Osteoblast (primary cell): ENCODE measurements at regions not wholly inside any gene's neighbourhood (a gene's known extent, or its start where the extent isn't known, plus 50 kb on each side); places are given as distances from the start of the nearest gene placed in this dataset.

Experiments
- DNase-seq: peaks from one replicate; pipeline ENCODE4 v3.0.0; 2011; ENCODE audit warnings: low spot score, mixed read lengths; ENCODE audit not compliant: insufficient read length; ENCODE audit errors: missing footprints
- H2AFZ ChIP-seq: 2 replicates; pipeline ENCODE4 v1.6.0; 2011; ENCODE audit warnings: mild to moderate bottlenecking, low read length
- H3K27ac ChIP-seq: 2 replicates; pipeline ENCODE4 v1.5.1; 2011; ENCODE audit warnings: mild to moderate bottlenecking, low read depth, low read length, moderate library complexity
- H3K27me3 ChIP-seq: 2 replicates; pipeline ENCODE4 v1.6.0; 2012; ENCODE audit warnings: mild to moderate bottlenecking, control low read depth, inconsistent platforms, low read length, moderate library complexity; ENCODE audit not compliant: insufficient read depth
- H3K36me3 ChIP-seq: 2 replicates; pipeline ENCODE4 v1.5.1; 2011; ENCODE audit warnings: mild to moderate bottlenecking, low read length, control low read depth, moderate library complexity; ENCODE audit not compliant: insufficient read depth
- H3K4me1 ChIP-seq: 2 replicates; pipeline ENCODE4 v1.5.1; 2011; ENCODE audit warnings: mild to moderate bottlenecking, low read length, control low read depth, moderate library complexity; ENCODE audit not compliant: insufficient read depth
- H3K4me2 ChIP-seq: 2 replicates; pipeline ENCODE4 v1.6.0; 2011; ENCODE audit warnings: mild to moderate bottlenecking, low read length; ENCODE audit not compliant: insufficient read depth
- H3K4me3 ChIP-seq: fragments of 200-600 bp; sonication (generic); 3 replicates; pipeline ENCODE4 v1.5.1; 2012; ENCODE audit warnings: mild to moderate bottlenecking, low read length, inconsistent platforms; ENCODE audit not compliant: insufficient read depth
- H3K79me2 ChIP-seq: 2 replicates; pipeline ENCODE4 v1.6.0; 2012; ENCODE audit warnings: mild to moderate bottlenecking, low read length, control low read depth, inconsistent platforms; ENCODE audit not compliant: insufficient read depth
- H3K9me3 ChIP-seq: 2 replicates; pipeline ENCODE4 v1.5.1; 2011; ENCODE audit warnings: low read depth, low read length, control low read depth
- H4K20me1 ChIP-seq: 2 replicates; pipeline ENCODE4 v1.6.0; 2012; ENCODE audit warnings: mild to moderate bottlenecking, low read length, control low read depth; ENCODE audit not compliant: insufficient read depth
- CTCF ChIP-seq: IDR thresholded peaks from 2 replicates; pipeline ENCODE4 v1.5.1; 2011; ENCODE audit warnings: mild to moderate bottlenecking, low read depth, low read length, moderate library complexity; ENCODE audit errors: extremely low read depth

GRCh38 chr11:10638316-10638925 is 55.1 kb downstream of the IRAG1 start:
- Histone ChIP-seq H3K27me3 (no peaks in the 10 kb centered on the region), H3K36me3 (no peaks in the 10 kb centered on the region), H3K79me2 (no peaks in the 10 kb centered on the region), H3K4me1 (peaks cover 5% of the 10 kb centered on the region), H2AFZ (no peak overlapping the region), H3K4me3 (no peak overlapping the region), H3K9me3 (no peaks in the 10 kb centered on the region), H4K20me1 (no peaks in the 10 kb centered on the region), H3K4me2 (no peak overlapping the region), H3K27ac (no peak overlapping the region)
- TF ChIP-seq CTCF = no peak
- DNase-seq = no peak

- Histone ChIP-seq H3K27me3 (no peaks in the 10 kb centered on the region), H4K20me1 (no peaks in the 10 kb centered on the region), H3K79me2 (no peaks in the 10 kb centered on the region), H2AFZ (no peak overlapping the region), H3K27ac (no peak overlapping the region), H3K36me3 (no peaks in the 10 kb centered on the region), H3K4me1 (peaks cover 5% of the 10 kb centered on the region), H3K4me2 (no peak overlapping the region), H3K9me3 (no peaks in the 10 kb centered on the region), H3K4me3 (no peak overlapping the region)
- no peak for TF ChIP-seq CTCF
- DNase-seq = no peak
Measured at GRCh38 chr11:10637731-10638151, 55.8 kb downstream of the IRAG1 start.

- H2AFZ ChIP-seq = no peak overlapping the region
- no peak for TF ChIP-seq CTCF
Measured at GRCh38 chr11:10634407-10634806, 59.1 kb downstream of the IRAG1 start.

GRCh38 chr11:10633261-10633660 is 60.3 kb downstream of the IRAG1 start:
- Histone ChIP-seq H4K20me1 (no peaks in the 10 kb centered on the region), H3K4me1 (peaks cover 4% of the 10 kb centered on the region), H3K9me3 (no peaks in the 10 kb centered on the region), H3K36me3 (no peaks in the 10 kb centered on the region), H3K27me3 (no peaks in the 10 kb centered on the region), H3K79me2 (no peaks in the 10 kb centered on the region), H2AFZ (no peak overlapping the region), H3K4me2 (no peak overlapping the region), H3K27ac (no peak overlapping the region), H3K4me3 (no peak overlapping the region)
- no peak for TF ChIP-seq CTCF
- no peak for DNase-seq

More at GRCh38 chr11:10634407-10634806, 59.1 kb downstream of the IRAG1 start:
- Histone ChIP-seq H3K4me2 (no peak overlapping the region), H3K4me1 (peaks cover 5% of the 10 kb centered on the region), H3K9me3 (no peaks in the 10 kb centered on the region), H3K27me3 (no peaks in the 10 kb centered on the region), H3K36me3 (no peaks in the 10 kb centered on the region), H4K20me1 (no peaks in the 10 kb centered on the region), H3K4me3 (no peak overlapping the region), H3K27ac (no peak overlapping the region), H3K79me2 (no peaks in the 10 kb centered on the region)
- no peak for DNase-seq
